ENCODE measurements at regions not wholly inside any gene's neighbourhood (a gene's known extent, or its start where the extent isn't known, plus 50 kb on each side); places are given as distances from the start of the nearest gene placed in this dataset.

GRCh38 chr10:131654471-131655087 lies 246.2 kb upstream of the PPP2R2D start:
- no peak for DNase-seq

DNA sequence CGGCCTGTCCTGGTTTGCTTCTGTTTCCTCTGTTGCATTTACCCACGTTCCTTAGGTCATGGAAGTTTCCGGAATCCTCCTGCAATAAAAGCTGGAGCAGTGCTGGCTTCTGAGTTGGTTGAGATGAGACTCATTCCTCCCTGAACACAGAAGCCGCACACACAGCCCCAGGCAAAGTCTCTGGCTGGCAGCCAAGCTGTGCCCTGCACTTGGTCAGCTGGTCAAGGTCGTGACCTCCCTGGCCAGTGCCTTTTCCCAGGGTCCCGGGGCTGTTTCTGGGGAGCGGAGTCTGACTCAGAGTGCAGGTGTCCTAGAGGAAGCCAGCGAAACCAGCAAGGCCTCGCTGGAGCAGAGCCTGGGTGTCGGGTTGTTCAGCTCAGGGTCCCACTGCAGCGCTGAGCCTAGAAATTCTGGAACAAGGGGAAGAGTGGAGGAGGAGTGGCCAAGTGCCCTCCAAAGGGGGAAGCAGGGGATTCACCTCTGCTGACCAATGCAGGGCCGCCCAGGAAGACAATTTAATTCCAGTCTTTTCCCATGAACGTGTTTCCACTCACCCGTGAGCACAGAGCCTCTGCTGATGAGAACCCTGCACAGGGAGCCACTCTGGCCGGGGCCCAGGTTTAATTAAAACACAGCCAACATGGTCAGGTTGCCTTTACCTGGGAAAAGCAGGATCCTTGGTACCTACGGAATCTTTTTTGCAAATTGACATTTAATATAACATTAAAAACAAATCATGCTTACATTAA lies 245.5 kb upstream of the PPP2R2D start:
- Histone ChIP-seq H3K9me3 (no peaks in the 10 kb centered on the region), H3K4me3 (ENCODE audit: low read depth, low read length) (no peak overlapping the region), H3K27me3 (no peaks in the 10 kb centered on the region), H3K4me1 (no peaks in the 10 kb centered on the region), H3K36me3 (no peaks in the 10 kb centered on the region)
- TF ChIP-seq, protein P1, sequence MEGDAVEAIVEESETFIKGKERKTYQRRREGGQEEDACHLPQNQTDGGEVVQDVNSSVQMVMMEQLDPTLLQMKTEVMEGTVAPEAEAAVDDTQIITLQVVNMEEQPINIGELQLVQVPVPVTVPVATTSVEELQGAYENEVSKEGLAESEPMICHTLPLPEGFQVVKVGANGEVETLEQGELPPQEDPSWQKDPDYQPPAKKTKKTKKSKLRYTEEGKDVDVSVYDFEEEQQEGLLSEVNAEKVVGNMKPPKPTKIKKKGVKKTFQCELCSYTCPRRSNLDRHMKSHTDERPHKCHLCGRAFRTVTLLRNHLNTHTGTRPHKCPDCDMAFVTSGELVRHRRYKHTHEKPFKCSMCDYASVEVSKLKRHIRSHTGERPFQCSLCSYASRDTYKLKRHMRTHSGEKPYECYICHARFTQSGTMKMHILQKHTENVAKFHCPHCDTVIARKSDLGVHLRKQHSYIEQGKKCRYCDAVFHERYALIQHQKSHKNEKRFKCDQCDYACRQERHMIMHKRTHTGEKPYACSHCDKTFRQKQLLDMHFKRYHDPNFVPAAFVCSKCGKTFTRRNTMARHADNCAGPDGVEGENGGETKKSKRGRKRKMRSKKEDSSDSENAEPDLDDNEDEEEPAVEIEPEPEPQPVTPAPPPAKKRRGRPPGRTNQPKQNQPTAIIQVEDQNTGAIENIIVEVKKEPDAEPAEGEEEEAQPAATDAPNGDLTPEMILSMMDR (IDR thresholded peaks at IDR 0.05; ENCODE audit: low read depth, low read length), result no peak
- DNase-seq, result no peak

More at GRCh38 chr10:131654471-131655087, 246.2 kb upstream of the PPP2R2D start:
- no peaks in the 10 kb centered on the region for H3K4me1 ChIP-seq
- no peaks in the 10 kb centered on the region for H3K36me3 ChIP-seq
- no peaks in the 10 kb centered on the region for H3K27me3 ChIP-seq
- H3K9me3 ChIP-seq, result no peaks in the 10 kb centered on the region
- TF ChIP-seq, protein P1 (IDR thresholded peaks at IDR 0.05; ENCODE audit: low read depth, low read length), result no peak
- H3K4me3 ChIP-seq (ENCODE audit: low read depth, low read length), result no peak overlapping the region

- no peaks in the 10 kb centered on the region for H3K27me3 ChIP-seq
- TF ChIP-seq, protein P1 (IDR thresholded peaks at IDR 0.05; ENCODE audit: low read depth, low read length), result no peak
Observed at GRCh38 chr10:131656009-131656408, 244.8 kb upstream of the PPP2R2D start.

DNA sequence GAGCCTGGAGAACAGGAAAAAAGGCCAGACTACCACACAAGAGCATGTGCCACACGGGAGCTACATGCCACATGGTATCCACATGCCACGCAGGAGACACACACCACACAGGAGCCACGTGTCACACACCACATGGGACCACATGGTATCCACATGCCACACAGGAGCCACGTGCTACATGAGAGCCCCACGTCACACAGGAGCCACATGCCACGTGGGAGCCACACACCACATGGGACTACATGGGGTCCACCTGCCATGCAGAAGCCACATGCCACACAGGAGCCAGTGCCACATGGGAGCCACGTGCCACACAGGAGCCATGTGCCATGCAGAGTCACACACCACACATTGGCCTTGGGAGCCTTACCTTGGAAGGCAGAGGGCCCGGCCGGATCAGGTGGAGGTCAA lies 244.4 kb upstream of the PPP2R2D start:
- no peaks in the 10 kb centered on the region for H3K36me3 ChIP-seq
- H3K27me3 ChIP-seq, result no peaks in the 10 kb centered on the region
- no peaks in the 10 kb centered on the region for H3K4me1 ChIP-seq
- H3K4me3 ChIP-seq (ENCODE audit: low read depth, low read length), result no peak overlapping the region
- H3K9me3 ChIP-seq, result no peaks in the 10 kb centered on the region
- DNase-seq, result no peak
- TF ChIP-seq, protein P1 (IDR thresholded peaks at IDR 0.05; ENCODE audit: low read depth, low read length), result no peak

More at GRCh38 chr10:131656009-131656408, 244.8 kb upstream of the PPP2R2D start:
- Histone ChIP-seq H3K4me1 (no peaks in the 10 kb centered on the region), H3K36me3 (no peaks in the 10 kb centered on the region), H3K4me3 (ENCODE audit: low read depth, low read length) (no peak overlapping the region), H3K9me3 (no peaks in the 10 kb centered on the region)
- DNase-seq, result no peak

GRCh38 chr10:131657318-131657984 lies 243.4 kb upstream of the PPP2R2D start:
- no peaks in the 10 kb centered on the region for H3K36me3 ChIP-seq
- no peak overlapping the region for H3K4me3 ChIP-seq (ENCODE audit: low read depth, low read length)
- H3K27me3 ChIP-seq, result no peaks in the 10 kb centered on the region
- no peak for DNase-seq
- H3K4me1 ChIP-seq, result no peaks in the 10 kb centered on the region
- H3K9me3 ChIP-seq, result no peaks in the 10 kb centered on the region
- TF ChIP-seq, protein P1 (IDR thresholded peaks at IDR 0.05; ENCODE audit: low read depth, low read length), result no peak

DNA sequence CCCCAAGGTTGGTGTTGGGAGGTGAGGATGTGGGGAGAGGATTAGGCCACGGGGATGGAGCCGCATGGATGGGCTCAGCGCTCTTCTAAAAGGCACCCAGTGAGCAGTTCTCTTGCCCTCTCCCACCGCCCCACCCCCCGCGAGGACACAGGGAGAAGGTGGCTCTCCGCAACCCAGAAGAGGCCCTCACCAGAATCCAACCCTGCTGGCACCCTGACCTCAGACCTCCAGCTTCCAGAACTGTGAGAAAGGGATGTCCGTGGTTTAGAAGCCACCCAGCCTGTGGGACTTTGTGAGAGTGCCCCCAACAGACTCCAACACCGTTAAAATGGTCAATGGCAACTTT lies 242.8 kb upstream of the PPP2R2D start:
- no peaks in the 10 kb centered on the region for H3K4me1 ChIP-seq
- no peaks in the 10 kb centered on the region for H3K27me3 ChIP-seq
- H3K36me3 ChIP-seq, result no peaks in the 10 kb centered on the region
- no peaks in the 10 kb centered on the region for H3K9me3 ChIP-seq
- TF ChIP-seq, protein P1 (IDR thresholded peaks at IDR 0.05; ENCODE audit: low read depth, low read length), result no peak
- DNase-seq, result no peak
- no peak overlapping the region for H3K4me3 ChIP-seq (ENCODE audit: low read depth, low read length)

Data from BE2C (cell line).